Thyroid gland (tissue), 4 donors: ENCODE measurements at regions not wholly inside any gene's neighbourhood (a gene's known extent, or its start where the extent isn't known, plus 50 kb on each side); places are given as distances from the start of the nearest gene placed in this dataset.

ENCODE experiments used
- DNase-seq, 2 donors: peaks; one replicate each; pipeline ENCODE4 v3.0.0-alpha.2; 2019
- H3K27ac ChIP-seq, 3 donors: fragments of 200-600 bp; sonication (generic); 1 replicate in 2 of 3; 2 replicates in 1 of 3; pipeline ENCODE4 v1.5.1; 2016 to 2019; ENCODE audit warnings: mild to moderate bottlenecking in 1 of 3, moderate library complexity in 1 of 3
- H3K27me3 ChIP-seq: fragments of 200-600 bp; sonication (generic); one replicate; pipeline ENCODE4 v1.5.1; 2019
- H3K36me3 ChIP-seq, 2 donors: fragments of 200-600 bp; sonication (generic); one replicate each; pipeline ENCODE4 v1.5.1; 2016 to 2019
- H3K4me1 ChIP-seq, 2 donors: fragments of 200-600 bp; sonication (generic); one replicate each; pipeline ENCODE4 v1.5.1; 2017 to 2019
- H3K4me3 ChIP-seq, 3 donors: fragments of 200-600 bp; sonication (generic); replicated peaks in 1 of 3; 1 replicate in 2 of 3; 2 replicates in 1 of 3; pipeline ENCODE4 v1.5.1; 2016; ENCODE audit warnings: mild to moderate bottlenecking in 1 of 3
- H3K9me3 ChIP-seq: fragments of 200-600 bp; sonication (generic); one replicate; pipeline ENCODE4 v1.5.1; 2017
- POLR2A ChIP-seq, 2 donors: fragments of 450-650 bp; IDR thresholded peaks; one replicate each; pipeline ENCODE4 v1.6.1; 2017; ENCODE audit warnings: antibody characterized with exemption in 2 of 2, mild to moderate bottlenecking in 2 of 2, moderate library complexity in 1 of 2
- WGBS, 2 donors: methylation state at CpG; one replicate each; pipeline ENCODE4 v1.1.5; 2017; 5-methylcytosine and 5-hydroxymethylcytosine counted together
- intact Hi-C: fragments of 100-400 bp; cut with DNase I; formaldehyde crosslinking; loops from one replicate; pipeline ENCODE4 v1.15.1; 2023
- TF ChIP-seq, protein P1 (sequence below), 6 experiments: fragments of 200-600 bp in 3 of 6; fragments of 450-650 bp in 3 of 6; sonication (generic) in 3 of 6; IDR thresholded peaks; one replicate each; pipeline ENCODE4 v1.5.1; 2016 to 2019; ENCODE audit warnings: antibody characterized with exemption in 6 of 6, mild to moderate bottlenecking in 2 of 6, inconsistent platforms in 1 of 6, moderate library complexity in 1 of 6

DNA sequence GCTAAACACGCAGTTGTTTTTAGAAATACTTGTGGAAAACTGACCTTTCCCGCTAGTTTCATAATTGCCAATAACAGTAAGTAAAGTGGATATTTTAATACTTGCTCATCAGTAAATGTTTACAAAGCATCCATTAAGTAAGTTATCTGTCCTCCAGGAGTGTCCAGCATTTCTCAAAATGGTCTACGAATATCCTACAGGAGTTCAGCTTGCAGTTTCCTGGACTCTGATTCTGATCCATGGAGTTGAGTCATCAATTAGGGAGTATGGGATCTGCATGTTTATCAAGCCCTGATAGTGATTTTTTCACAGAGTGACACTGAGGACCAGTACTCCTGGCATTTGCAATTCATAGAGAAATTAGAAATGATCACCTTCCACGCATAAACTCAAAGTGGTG lies 325.2 kb upstream of the AADAT start:
- Histone ChIP-seq H3K9me3 (no peaks in the 10 kb centered on the region), H3K4me3 (no peak overlapping the region), H3K4me1 (no peaks in the 10 kb centered on the region), H3K36me3 (no peaks in the 10 kb centered on the region), H3K27me3 (no peaks in the 10 kb centered on the region), H3K27ac (no peak overlapping the region)
- 82 to 89% methylated on average over 4 of the region's 4 CpGs for WGBS, 2 donors
- intact Hi-C loops: no loop called here
- TF ChIP-seq, protein P1, sequence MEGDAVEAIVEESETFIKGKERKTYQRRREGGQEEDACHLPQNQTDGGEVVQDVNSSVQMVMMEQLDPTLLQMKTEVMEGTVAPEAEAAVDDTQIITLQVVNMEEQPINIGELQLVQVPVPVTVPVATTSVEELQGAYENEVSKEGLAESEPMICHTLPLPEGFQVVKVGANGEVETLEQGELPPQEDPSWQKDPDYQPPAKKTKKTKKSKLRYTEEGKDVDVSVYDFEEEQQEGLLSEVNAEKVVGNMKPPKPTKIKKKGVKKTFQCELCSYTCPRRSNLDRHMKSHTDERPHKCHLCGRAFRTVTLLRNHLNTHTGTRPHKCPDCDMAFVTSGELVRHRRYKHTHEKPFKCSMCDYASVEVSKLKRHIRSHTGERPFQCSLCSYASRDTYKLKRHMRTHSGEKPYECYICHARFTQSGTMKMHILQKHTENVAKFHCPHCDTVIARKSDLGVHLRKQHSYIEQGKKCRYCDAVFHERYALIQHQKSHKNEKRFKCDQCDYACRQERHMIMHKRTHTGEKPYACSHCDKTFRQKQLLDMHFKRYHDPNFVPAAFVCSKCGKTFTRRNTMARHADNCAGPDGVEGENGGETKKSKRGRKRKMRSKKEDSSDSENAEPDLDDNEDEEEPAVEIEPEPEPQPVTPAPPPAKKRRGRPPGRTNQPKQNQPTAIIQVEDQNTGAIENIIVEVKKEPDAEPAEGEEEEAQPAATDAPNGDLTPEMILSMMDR (IDR thresholded peaks at IDR 0.05): no peak
- no peak for TF ChIP-seq POLR2A (IDR thresholded peaks at IDR 0.05)
- DNase-seq: no peak

DNA sequence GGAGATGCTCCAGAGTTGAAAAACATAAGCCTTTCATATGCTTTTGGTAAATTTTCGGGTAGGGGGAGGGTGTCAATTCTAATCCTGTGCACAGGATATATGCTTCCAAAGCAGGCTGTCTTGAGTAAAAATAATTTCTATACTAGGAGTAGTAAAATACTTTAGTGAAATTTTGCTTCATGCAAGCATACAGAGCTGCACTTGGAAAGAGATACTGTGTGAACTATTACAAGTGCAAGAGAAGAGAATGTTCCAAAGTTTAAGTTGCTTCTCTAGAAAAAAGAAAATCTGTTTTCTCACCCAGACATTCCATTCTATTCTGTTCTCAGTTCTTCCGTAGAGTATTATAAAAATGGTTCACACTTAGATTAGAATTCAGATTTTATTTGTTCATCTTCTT lies 324.6 kb upstream of the AADAT start:
- Histone ChIP-seq H3K27me3 (no peaks in the 10 kb centered on the region), H3K9me3 (no peaks in the 10 kb centered on the region)
- intact Hi-C loops: no loop called here

DNA sequence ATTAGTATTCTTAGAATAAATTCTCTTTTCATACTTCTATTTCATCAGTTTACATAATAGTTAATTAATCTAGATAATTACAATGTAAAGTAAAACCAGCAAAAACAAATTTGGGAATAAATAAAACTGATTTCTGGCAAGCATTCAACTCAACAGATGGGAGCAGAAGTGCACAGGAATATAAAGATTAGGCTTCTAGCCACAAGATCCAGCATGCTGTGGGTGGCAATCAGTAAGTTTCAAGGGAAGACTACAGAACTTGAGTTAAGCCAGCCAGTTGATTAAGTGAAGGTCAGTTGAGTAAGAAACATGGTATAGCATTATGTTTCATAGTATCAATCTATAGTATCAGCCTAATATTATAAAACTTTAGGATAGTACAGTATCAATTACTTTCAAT lies 324.2 kb upstream of the AADAT start:
- Histone ChIP-seq H3K9me3 (no peaks in the 10 kb centered on the region), H3K36me3 (no peaks in the 10 kb centered on the region), H3K27me3 (no peaks in the 10 kb centered on the region), H3K4me3 (no peak overlapping the region), H3K4me1 (no peaks in the 10 kb centered on the region), H3K27ac (no peak overlapping the region)
- DNase-seq: no peak
- TF ChIP-seq POLR2A (IDR thresholded peaks at IDR 0.05): no peak
- TF ChIP-seq, protein P1 (IDR thresholded peaks at IDR 0.05): no peak
- intact Hi-C loops: no loop called here

More for the DNA sequence above, 324.6 kb upstream of the AADAT start:
- WGBS, 2 donors: 47 to 64% methylated on average over 2 of the region's 2 CpGs
- Histone ChIP-seq H3K4me1 (no peaks in the 10 kb centered on the region), H3K27ac (no peak overlapping the region), H3K4me3 (no peak overlapping the region), H3K36me3 (no peaks in the 10 kb centered on the region)
- TF ChIP-seq, protein P1 (IDR thresholded peaks at IDR 0.05): no peak
- TF ChIP-seq POLR2A (IDR thresholded peaks at IDR 0.05): no peak
- no peak for DNase-seq

DNA sequence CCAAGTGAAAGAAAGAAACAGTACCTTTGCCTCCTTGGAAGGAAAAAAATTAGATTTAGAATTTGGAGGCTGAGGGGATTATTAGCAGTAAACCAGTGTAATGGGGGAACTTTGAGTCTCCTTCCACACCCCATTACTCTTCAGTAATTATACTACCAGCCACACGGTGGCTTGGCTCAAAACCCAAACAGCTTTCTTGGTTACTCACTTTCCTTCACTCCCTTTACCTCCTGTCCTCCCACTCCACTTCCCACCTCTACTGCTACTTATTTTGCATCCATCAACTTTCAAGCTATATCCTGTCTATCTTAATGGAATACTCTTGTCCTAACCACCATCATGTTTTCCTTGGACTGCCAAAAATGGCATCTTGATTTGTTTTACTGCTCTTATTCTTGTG lies 310.6 kb upstream of the AADAT start:
- Histone ChIP-seq H3K4me1 (no peaks in the 10 kb centered on the region), H3K4me3 (no peak overlapping the region), H3K36me3 (no peaks in the 10 kb centered on the region), H3K27me3 (no peaks in the 10 kb centered on the region), H3K27ac (no peak overlapping the region), H3K9me3 (no peaks in the 10 kb centered on the region)
- WGBS, 2 donors: 19 to 22% methylated on average over 1 of the region's 1 CpG
- no peak for TF ChIP-seq POLR2A (IDR thresholded peaks at IDR 0.05)
- TF ChIP-seq, protein P1 (IDR thresholded peaks at IDR 0.05): no peak
- no peak for DNase-seq
- intact Hi-C loops: no loop called here

DNA sequence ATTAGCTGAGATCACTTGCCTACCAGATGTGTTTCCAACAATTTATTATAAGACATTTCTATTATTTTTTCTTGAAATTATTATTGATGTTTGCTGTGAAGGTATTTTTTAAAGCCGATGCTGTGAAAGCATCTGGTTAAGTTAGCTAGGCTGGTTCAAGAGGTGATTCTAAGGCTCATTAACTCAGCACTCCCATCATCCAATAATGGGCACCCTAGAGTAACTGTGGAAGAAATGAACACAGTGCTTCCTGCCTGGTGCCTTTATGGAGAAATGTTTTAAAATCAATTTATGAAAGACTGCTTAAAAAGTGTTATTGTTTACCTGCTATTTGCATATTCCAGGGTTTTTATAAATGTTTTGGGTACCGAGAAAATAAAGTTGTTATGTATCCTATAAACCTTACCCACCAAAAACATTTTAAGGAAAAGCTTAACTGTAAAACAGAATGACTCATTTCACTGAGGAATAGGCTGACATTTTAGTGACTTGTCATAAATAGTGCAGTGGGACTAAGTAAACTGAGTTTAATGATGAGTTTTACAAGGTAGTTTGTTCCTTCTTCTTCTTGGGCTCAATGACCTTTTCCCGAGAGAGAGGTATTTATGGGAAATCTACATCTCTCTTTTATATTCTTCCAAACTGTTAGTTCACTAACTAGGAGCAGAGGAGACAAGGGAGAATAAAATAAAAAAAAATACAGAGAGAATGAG lies 310.0 kb upstream of the AADAT start:
- H3K36me3 ChIP-seq: no peaks in the 10 kb centered on the region
- no peaks in the 10 kb centered on the region for H3K27me3 ChIP-seq
- H3K27ac ChIP-seq: no peak overlapping the region
- no peak for TF ChIP-seq POLR2A (IDR thresholded peaks at IDR 0.05)
- TF ChIP-seq, protein P1 (IDR thresholded peaks at IDR 0.05): no peak
- no peaks in the 10 kb centered on the region for H3K4me1 ChIP-seq
- no peak overlapping the region for H3K4me3 ChIP-seq
- WGBS, 2 donors: 67 to 73% methylated on average over 3 of the region's 3 CpGs
- intact Hi-C loops: no loop called here
- H3K9me3 ChIP-seq: no peaks in the 10 kb centered on the region
- no peak for DNase-seq
